MM.1S (cell line): ENCODE measurements at regions not wholly inside any gene's neighbourhood (a gene's known extent, or its start where the extent isn't known, plus 50 kb on each side); places are given as distances from the start of the nearest gene placed in this dataset.

ENCODE experiments used
- DNase-seq: peaks from one replicate; pipeline ENCODE4 v3.0.0-alpha.2; 2015
- H2AFZ ChIP-seq: fragments of 300-600 bp; sonication (generic); 2 replicates; pipeline ENCODE4 v1.6.0; 2016; ENCODE audit warnings: antibody characterized with exemption, low read length
- H3F3A ChIP-seq: fragments of 300-600 bp; sonication (generic); 2 replicates; pipeline ENCODE4 v1.6.1; 2016; ENCODE audit warnings: mild to moderate bottlenecking, antibody characterized with exemption, low read length, moderate library complexity, mixed read lengths; ENCODE audit not compliant: insufficient read depth
- H3K27ac ChIP-seq: fragments of 300-600 bp; sonication (generic); 2 replicates; pipeline ENCODE4 v1.5.1; 2016; ENCODE audit warnings: mild to moderate bottlenecking, low read length
- H3K27me3 ChIP-seq: fragments of 300-600 bp; sonication (generic); replicated peaks from 2 replicates; pipeline ENCODE4 v1.6.0; 2016; ENCODE audit warnings: low read length; ENCODE audit not compliant: insufficient read depth
- H3K36me3 ChIP-seq: fragments of 300-600 bp; sonication (generic); replicated peaks from 2 replicates; pipeline ENCODE4 v1.6.1; 2016; ENCODE audit warnings: mild to moderate bottlenecking, low read length, mixed read lengths; ENCODE audit not compliant: insufficient read depth
- H3K4me1 ChIP-seq: fragments of 300-600 bp; sonication (generic); 2 replicates; pipeline ENCODE4 v1.6.1; 2016; ENCODE audit warnings: low read length, mixed read lengths
- H3K4me2 ChIP-seq: fragments of 300-600 bp; sonication (generic); 2 replicates; pipeline ENCODE4 v1.6.0; 2016; ENCODE audit warnings: low read depth, low read length
- H3K4me3 ChIP-seq: fragments of 300-600 bp; sonication (generic); 2 replicates; pipeline ENCODE4 v1.5.1; 2016; ENCODE audit warnings: low read length, mixed read lengths
- H3K79me2 ChIP-seq: fragments of 300-600 bp; sonication (generic); 2 replicates; pipeline ENCODE4 v1.6.1; 2016; ENCODE audit warnings: mixed run types, low read length, mixed read lengths
- H3K9ac ChIP-seq: fragments of 300-600 bp; sonication (generic); 2 replicates; pipeline ENCODE4 v1.6.1; 2016; ENCODE audit warnings: low read length, mixed read lengths
- H3K9me2 ChIP-seq: fragments of 300-600 bp; sonication (generic); replicated peaks from 2 replicates; pipeline ENCODE4 v1.6.1; 2016; ENCODE audit warnings: mild to moderate bottlenecking, low read length, mixed read lengths; ENCODE audit not compliant: insufficient read depth
- H3K9me3 ChIP-seq: fragments of 300-600 bp; sonication (generic); replicated peaks from 2 replicates; pipeline ENCODE4 v1.6.1; 2016; ENCODE audit warnings: mild to moderate bottlenecking, low read length, mixed read lengths; ENCODE audit not compliant: insufficient read depth
- H4K20me1 ChIP-seq: fragments of 300-600 bp; sonication (generic); 2 replicates; pipeline ENCODE4 v1.6.1; 2016; ENCODE audit warnings: mild to moderate bottlenecking, low read length, moderate library complexity, mixed read lengths; ENCODE audit not compliant: insufficient read depth
- EZH2 ChIP-seq: fragments of 300-600 bp; sonication (generic); optimal IDR thresholded peaks from 2 replicates; pipeline ENCODE3; 2017; ENCODE audit warnings: low read depth, mild to moderate bottlenecking, antibody characterized with exemption, low read length, mixed read lengths
- EZH2phosphoT487 ChIP-seq: fragments of 300-600 bp; sonication (generic); IDR thresholded peaks from 2 replicates; pipeline ENCODE4 v1.6.1; 2018; ENCODE audit warnings: antibody characterized with exemption, low read length
- TF ChIP-seq, protein P1 (sequence below): fragments of 300-600 bp; sonication (generic); IDR thresholded peaks from 2 replicates; pipeline ENCODE4 v1.5.1; 2016; ENCODE audit warnings: antibody characterized with exemption, low read length, mixed read lengths

- no peaks in the 10 kb centered on the region for H3K4me1 ChIP-seq
- no peaks in the 10 kb centered on the region for H3K9me2 ChIP-seq
- TF ChIP-seq, protein P1, sequence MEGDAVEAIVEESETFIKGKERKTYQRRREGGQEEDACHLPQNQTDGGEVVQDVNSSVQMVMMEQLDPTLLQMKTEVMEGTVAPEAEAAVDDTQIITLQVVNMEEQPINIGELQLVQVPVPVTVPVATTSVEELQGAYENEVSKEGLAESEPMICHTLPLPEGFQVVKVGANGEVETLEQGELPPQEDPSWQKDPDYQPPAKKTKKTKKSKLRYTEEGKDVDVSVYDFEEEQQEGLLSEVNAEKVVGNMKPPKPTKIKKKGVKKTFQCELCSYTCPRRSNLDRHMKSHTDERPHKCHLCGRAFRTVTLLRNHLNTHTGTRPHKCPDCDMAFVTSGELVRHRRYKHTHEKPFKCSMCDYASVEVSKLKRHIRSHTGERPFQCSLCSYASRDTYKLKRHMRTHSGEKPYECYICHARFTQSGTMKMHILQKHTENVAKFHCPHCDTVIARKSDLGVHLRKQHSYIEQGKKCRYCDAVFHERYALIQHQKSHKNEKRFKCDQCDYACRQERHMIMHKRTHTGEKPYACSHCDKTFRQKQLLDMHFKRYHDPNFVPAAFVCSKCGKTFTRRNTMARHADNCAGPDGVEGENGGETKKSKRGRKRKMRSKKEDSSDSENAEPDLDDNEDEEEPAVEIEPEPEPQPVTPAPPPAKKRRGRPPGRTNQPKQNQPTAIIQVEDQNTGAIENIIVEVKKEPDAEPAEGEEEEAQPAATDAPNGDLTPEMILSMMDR = no peak
- no peak for TF ChIP-seq EZH2
- no peak for TF ChIP-seq EZH2phosphoT487
- H3F3A ChIP-seq = no peaks in the 10 kb centered on the region
- H2AFZ ChIP-seq = no peak overlapping the region
- peaks cover 77% of the 10 kb centered on the region for H3K27me3 ChIP-seq
- no peaks in the 10 kb centered on the region for H4K20me1 ChIP-seq
- no peak overlapping the region for H3K4me2 ChIP-seq
- H3K79me2 ChIP-seq = no peaks in the 10 kb centered on the region
- no peaks in the 10 kb centered on the region for H3K9me3 ChIP-seq
- H3K36me3 ChIP-seq = no peaks in the 10 kb centered on the region
- H3K9ac ChIP-seq = no peak overlapping the region
- no peak overlapping the region for H3K4me3 ChIP-seq
- H3K27ac ChIP-seq = no peak overlapping the region
- DNase-seq = no peak
Observed at GRCh38 chr9:135198586-135199285, 111.3 kb downstream of the OLFM1 start.

- Histone ChIP-seq H3F3A (no peaks in the 10 kb centered on the region), H3K79me2 (no peaks in the 10 kb centered on the region), H3K27ac (no peak overlapping the region), H4K20me1 (no peaks in the 10 kb centered on the region), H3K4me3 (no peak overlapping the region), H3K9ac (no peak overlapping the region), H3K9me2 (no peaks in the 10 kb centered on the region), H3K4me1 (no peaks in the 10 kb centered on the region), H2AFZ (no peak overlapping the region), H3K9me3 (no peaks in the 10 kb centered on the region), H3K27me3 (peaks cover 78% of the 10 kb centered on the region), H3K4me2 (no peak overlapping the region), H3K36me3 (no peaks in the 10 kb centered on the region)
- no peak for DNase-seq
- TF ChIP-seq EZH2phosphoT487 = no peak
- no peak for TF ChIP-seq EZH2
- TF ChIP-seq, protein P1 = no peak
Observed at GRCh38 chr9:135199489-135199888, 112.0 kb downstream of the OLFM1 start.

DNA sequence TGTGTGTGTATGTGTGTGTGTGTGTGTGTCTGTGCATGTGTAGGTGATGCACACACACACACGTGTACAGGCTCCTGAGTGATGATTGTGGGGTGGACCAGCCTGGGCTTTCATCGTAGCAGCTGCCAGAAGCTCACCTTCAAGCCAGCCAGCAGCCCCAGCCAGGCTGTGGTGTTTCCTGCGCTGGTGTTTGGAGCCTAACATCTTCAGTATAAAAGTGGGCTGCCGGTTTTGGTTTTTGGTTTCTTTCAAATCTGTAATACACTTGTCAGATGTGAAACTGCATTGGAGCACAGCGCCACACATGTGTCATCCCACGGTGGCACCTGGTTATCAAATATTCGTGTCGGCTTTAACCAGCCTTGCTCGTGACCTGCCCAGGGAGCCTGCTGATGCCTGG is 114.2 kb downstream of the OLFM1 start:
- Histone ChIP-seq H3K9me2 (no peaks in the 10 kb centered on the region), H3K27me3 (peaks cover 88% of the 10 kb centered on the region), H3F3A (no peaks in the 10 kb centered on the region), H3K4me1 (no peaks in the 10 kb centered on the region), H3K4me3 (no peak overlapping the region), H3K79me2 (no peaks in the 10 kb centered on the region), H3K4me2 (no peak overlapping the region), H3K9me3 (no peaks in the 10 kb centered on the region), H3K27ac (no peak overlapping the region), H3K9ac (no peak overlapping the region), H3K36me3 (no peaks in the 10 kb centered on the region), H2AFZ (no peak overlapping the region), H4K20me1 (no peaks in the 10 kb centered on the region)
- TF ChIP-seq EZH2 = no peak
- TF ChIP-seq EZH2phosphoT487 = no peak
- TF ChIP-seq, protein P1 = no peak
- no peak for DNase-seq
